ENCODE measurements at regions not wholly inside any gene's neighbourhood (a gene's known extent, or its start where the extent isn't known, plus 50 kb on each side); places are given as distances from the start of the nearest gene placed in this dataset.
"Not testable (repeated sequence)": the region's sequence is repeated elsewhere in the genome, so short reads cannot be mapped to it uniquely, and the experiment has no call there.

- H3K27me3 ChIP-seq (replicated peaks; ENCODE audit: control insufficient read depth, insufficient read depth, low read length), result no peaks in the 10 kb centered on the region
- no peaks in the 10 kb centered on the region for H3K36me3 ChIP-seq (ENCODE audit: control insufficient read depth, insufficient read depth, low read length)
- DNase-seq (ENCODE audit: extremely low read depth, insufficient read length), result no peak
- H3K4me3 ChIP-seq (replicated peaks; ENCODE audit: low read depth, low read length), result no peak overlapping the region
- no peak for TF ChIP-seq CTCF (IDR thresholded peaks at IDR 0.05; ENCODE audit: insufficient read depth, low read length, poor library complexity, severe bottlenecking)
Observed at GRCh38 chr1:100646001-100646400, 73.5 kb upstream of the VCAM1 start.

- Histone ChIP-seq H3K27me3 (replicated peaks; ENCODE audit: control insufficient read depth, insufficient read depth, low read length) (no peaks in the 10 kb centered on the region), H3K36me3 (ENCODE audit: control insufficient read depth, insufficient read depth, low read length) (no peaks in the 10 kb centered on the region), H3K4me3 (replicated peaks; ENCODE audit: low read depth, low read length) (no peak overlapping the region)
- TF ChIP-seq CTCF (IDR thresholded peaks at IDR 0.05; ENCODE audit: insufficient read depth, low read length, poor library complexity, severe bottlenecking), result no peak
- no peak for DNase-seq (ENCODE audit: extremely low read depth, insufficient read length)
Observed at GRCh38 chr1:100649146-100649545, 70.4 kb upstream of the VCAM1 start.

GRCh38 chr1:100657876-100658715 lies 61.4 kb upstream of the VCAM1 start:
- no peaks in the 10 kb centered on the region for H3K27me3 ChIP-seq (replicated peaks; ENCODE audit: control insufficient read depth, insufficient read depth, low read length)
- H3K36me3 ChIP-seq (ENCODE audit: control insufficient read depth, insufficient read depth, low read length), result no peaks in the 10 kb centered on the region
- no peak overlapping the region for H3K4me3 ChIP-seq (replicated peaks; ENCODE audit: low read depth, low read length)
- TF ChIP-seq CTCF (IDR thresholded peaks at IDR 0.05; ENCODE audit: insufficient read depth, low read length, poor library complexity, severe bottlenecking), result no peak
- no peak for DNase-seq (ENCODE audit: extremely low read depth, insufficient read length)

- TF ChIP-seq CTCF (IDR thresholded peaks at IDR 0.05; ENCODE audit: insufficient read depth, low read length, poor library complexity, severe bottlenecking), result no peak
- Histone ChIP-seq H3K27me3 (replicated peaks; ENCODE audit: control insufficient read depth, insufficient read depth, low read length) (no peaks in the 10 kb centered on the region), H3K4me3 (replicated peaks; ENCODE audit: low read depth, low read length) (no peak overlapping the region), H3K36me3 (ENCODE audit: control insufficient read depth, insufficient read depth, low read length) (no peaks in the 10 kb centered on the region)
- no peak for DNase-seq (ENCODE audit: extremely low read depth, insufficient read length)
Observed at GRCh38 chr1:100658716-100659026, 60.9 kb upstream of the VCAM1 start.

- H3K27me3 ChIP-seq (replicated peaks; ENCODE audit: control insufficient read depth, insufficient read depth, low read length), result no peaks in the 10 kb centered on the region
- no peak for DNase-seq (ENCODE audit: extremely low read depth, insufficient read length)
- no peak for TF ChIP-seq CTCF (IDR thresholded peaks at IDR 0.05; ENCODE audit: insufficient read depth, low read length, poor library complexity, severe bottlenecking)
- H3K4me3 ChIP-seq (replicated peaks; ENCODE audit: low read depth, low read length), result no peak overlapping the region
- H3K36me3 ChIP-seq (ENCODE audit: control insufficient read depth, insufficient read depth, low read length), result no peaks in the 10 kb centered on the region
Observed at GRCh38 chr1:100661176-100661575, 58.4 kb upstream of the VCAM1 start.

- H3K36me3 ChIP-seq (ENCODE audit: control insufficient read depth, insufficient read depth, low read length); H3K4me3 ChIP-seq (replicated peaks; ENCODE audit: low read depth, low read length); DNase-seq (ENCODE audit: extremely low read depth, insufficient read length); H3K27me3 ChIP-seq (replicated peaks; ENCODE audit: control insufficient read depth, insufficient read depth, low read length): not testable (repeated sequence)
Observed at GRCh38 chr1:100668494-100668893, 51.0 kb upstream of the VCAM1 start.

All from GM06990 (cell line).